Gastroesophageal sphincter (tissue), 3 donors: ENCODE measurements at regions not wholly inside any gene's neighbourhood (a gene's known extent, or its start where the extent isn't known, plus 50 kb on each side); places are given as distances from the start of the nearest gene placed in this dataset.

Experiments used
- CTCF ChIP-seq, 4 experiments: fragments of 200-600 bp in 2 of 4; fragments of 450-650 bp in 2 of 4; sonication (generic) in 1 of 4; IDR thresholded peaks; one replicate each; pipeline ENCODE4 v1.5.1; 2017 to 2019; ENCODE audit warnings: antibody characterized with exemption in 4 of 4, mild to moderate bottlenecking in 2 of 4, moderate library complexity in 2 of 4
- POLR2AphosphoS5 ChIP-seq: sonication (generic); formaldehyde crosslinking; IDR thresholded peaks from one replicate; pipeline ENCODE4 v1.6.1; 2017; ENCODE audit warnings: antibody characterized with exemption

- no peak for TF ChIP-seq POLR2AphosphoS5
- TF ChIP-seq CTCF (IDR thresholded peaks at IDR 0.05): no peak
Measured at GRCh38 chr2:67922080-67922785, 140.6 kb downstream of the C1D start.
